Suppressor macrophage (primary cell): ENCODE measurements at regions not wholly inside any gene's neighbourhood (a gene's known extent, or its start where the extent isn't known, plus 50 kb on each side); places are given as distances from the start of the nearest gene placed in this dataset.

Experiments
- DNase-seq, 4 experiments: peaks; one replicate each; pipeline ENCODE4 v3.0.0-alpha.2; 2020 to 2022

GRCh38 chr13:40172878-40173277, 493.6 kb downstream of the FOXO1 start:
- DNase-seq: no peak

GRCh38 chr13:40175639-40176038, 490.8 kb downstream of the FOXO1 start:
- DNase-seq: no peak

GRCh38 chr13:40176242-40176641, 490.2 kb downstream of the FOXO1 start:
- DNase-seq: no peak

GRCh38 chr13:40178130-40178529, 488.3 kb downstream of the FOXO1 start:
- no peak for DNase-seq

GRCh38 chr13:40179445-40180281, 486.8 kb downstream of the FOXO1 start:
- DNase-seq: no peak

- DNase-seq: no peak
Measured at GRCh38 chr13:40180776-40181175, 485.7 kb downstream of the FOXO1 start.

- DNase-seq: peak in 1 of 4 experiments; percentile 21
Measured at GRCh38 chr13:40181203-40181845, 485.1 kb downstream of the FOXO1 start.

- no peak for DNase-seq
Measured at GRCh38 chr13:40182591-40182990, 483.9 kb downstream of the FOXO1 start.

- peak; percentile 21 to 63 (median 48) for DNase-seq
Measured at GRCh38 chr13:40185414-40185813, 481.0 kb downstream of the FOXO1 start.

GRCh38 chr13:40186041-40186440, 480.4 kb downstream of the FOXO1 start:
- DNase-seq: no peak

GRCh38 chr13:40186626-40187323, 479.7 kb downstream of the FOXO1 start:
- DNase-seq: no peak

- no peak for DNase-seq
Measured at GRCh38 chr13:40187324-40187795, 479.1 kb downstream of the FOXO1 start.

GRCh38 chr13:40187841-40188591, 478.4 kb downstream of the FOXO1 start:
- no peak for DNase-seq

- DNase-seq: no peak
Measured at GRCh38 chr13:40189426-40189825, 477.0 kb downstream of the FOXO1 start.

- no peak for DNase-seq
Measured at GRCh38 chr13:40189898-40190630, 476.4 kb downstream of the FOXO1 start.

GRCh38 chr13:40190641-40191100, 475.8 kb downstream of the FOXO1 start:
- DNase-seq: no peak

- DNase-seq: no peak
Measured at GRCh38 chr13:40191186-40191980, 475.1 kb downstream of the FOXO1 start.

- no peak for DNase-seq
Measured at GRCh38 chr13:40192452-40192851, 474.0 kb downstream of the FOXO1 start.

- no peak for DNase-seq
Measured at GRCh38 chr13:40192858-40193257, 473.6 kb downstream of the FOXO1 start.

- DNase-seq: no peak
Measured at GRCh38 chr13:40193286-40194223, 472.9 kb downstream of the FOXO1 start.
